ENCODE measurements at regions not wholly inside any gene's neighbourhood (a gene's known extent, or its start where the extent isn't known, plus 50 kb on each side); places are given as distances from the start of the nearest gene placed in this dataset.
"Not testable (repeated sequence)": the region's sequence is repeated elsewhere in the genome, so short reads cannot be mapped to it uniquely, and the experiment has no call there.

- not testable (repeated sequence) for H3K27me3 ChIP-seq (ENCODE audit: insufficient read depth, low read length); H3K9ac ChIP-seq (ENCODE audit: low read depth, low read length); H3K27ac ChIP-seq (ENCODE audit: low read depth, low read length); H3K4me1 ChIP-seq (ENCODE audit: insufficient read depth, low read length); H3K4me3 ChIP-seq (ENCODE audit: low read length); H3K36me3 ChIP-seq (ENCODE audit: insufficient read depth, low read length)
- H3K9me3 ChIP-seq (ENCODE audit: insufficient read depth, low read depth, low read length), result peaks cover 33% of the 10 kb centered on the region
- WGBS, result 86% methylated on average over 29 of the region's 29 CpGs
Observed at GRCh38 chr14:105741707-105742530, 215.5 kb downstream of the TMEM121 start.

GRCh38 chr14:105742531-105742848, 216.1 kb downstream of the TMEM121 start:
- Histone ChIP-seq H3K9me3 (ENCODE audit: insufficient read depth, low read depth, low read length) (peaks cover 33% of the 10 kb centered on the region), H3K4me1 (ENCODE audit: insufficient read depth, low read length) (no peaks in the 10 kb centered on the region), H3K27ac (ENCODE audit: low read depth, low read length) (no peak overlapping the region), H3K36me3 (ENCODE audit: insufficient read depth, low read length) (no peaks in the 10 kb centered on the region), H3K9ac (ENCODE audit: low read depth, low read length) (no peak overlapping the region), H3K4me3 (ENCODE audit: low read length) (no peak overlapping the region), H3K27me3 (ENCODE audit: insufficient read depth, low read length) (no peaks in the 10 kb centered on the region)
- 77% methylated on average over 7 of the region's 7 CpGs for WGBS

- 75% methylated on average over 19 of the region's 33 CpGs for WGBS
- not testable (repeated sequence) for H3K27ac ChIP-seq (ENCODE audit: low read depth, low read length)
Observed at GRCh38 chr14:105742904-105743701, 216.7 kb downstream of the TMEM121 start.

GRCh38 chr14:105744213-105744787, 217.9 kb downstream of the TMEM121 start:
- not testable (repeated sequence) for H3K27ac ChIP-seq (ENCODE audit: low read depth, low read length); H3K36me3 ChIP-seq (ENCODE audit: insufficient read depth, low read length); H3K9ac ChIP-seq (ENCODE audit: low read depth, low read length); H3K4me3 ChIP-seq (ENCODE audit: low read length); H3K4me1 ChIP-seq (ENCODE audit: insufficient read depth, low read length); H3K27me3 ChIP-seq (ENCODE audit: insufficient read depth, low read length)
- peaks cover 36% of the 10 kb centered on the region for H3K9me3 ChIP-seq (ENCODE audit: insufficient read depth, low read depth, low read length)
- 58% methylated on average over 10 of the region's 10 CpGs for WGBS

More at GRCh38 chr14:105742904-105743701, 216.7 kb downstream of the TMEM121 start:
- H3K27me3 ChIP-seq (ENCODE audit: insufficient read depth, low read length); H3K9ac ChIP-seq (ENCODE audit: low read depth, low read length); H3K4me1 ChIP-seq (ENCODE audit: insufficient read depth, low read length); H3K36me3 ChIP-seq (ENCODE audit: insufficient read depth, low read length); H3K4me3 ChIP-seq (ENCODE audit: low read length): not testable (repeated sequence)
- H3K9me3 ChIP-seq (ENCODE audit: insufficient read depth, low read depth, low read length), result peaks cover 34% of the 10 kb centered on the region

GRCh38 chr14:105745433-105746123, 219.2 kb downstream of the TMEM121 start:
- no peaks in the 10 kb centered on the region for H3K36me3 ChIP-seq (ENCODE audit: insufficient read depth, low read length)
- H3K4me3 ChIP-seq (ENCODE audit: low read length), result no peak overlapping the region
- H3K27me3 ChIP-seq (ENCODE audit: insufficient read depth, low read length), result no peaks in the 10 kb centered on the region
- no peak overlapping the region for H3K27ac ChIP-seq (ENCODE audit: low read depth, low read length)
- peaks cover 31% of the 10 kb centered on the region for H3K9me3 ChIP-seq (ENCODE audit: insufficient read depth, low read depth, low read length)
- H3K4me1 ChIP-seq (ENCODE audit: insufficient read depth, low read length), result no peaks in the 10 kb centered on the region
- H3K9ac ChIP-seq (ENCODE audit: low read depth, low read length), result no peak overlapping the region
- WGBS, result 45% methylated on average over 6 of the region's 6 CpGs

GRCh38 chr14:105746124-105746514, 219.7 kb downstream of the TMEM121 start:
- Histone ChIP-seq H3K4me3 (ENCODE audit: low read length) (no peak overlapping the region), H3K27me3 (ENCODE audit: insufficient read depth, low read length) (no peaks in the 10 kb centered on the region), H3K4me1 (ENCODE audit: insufficient read depth, low read length) (no peaks in the 10 kb centered on the region), H3K9me3 (ENCODE audit: insufficient read depth, low read depth, low read length) (peaks cover 33% of the 10 kb centered on the region), H3K36me3 (ENCODE audit: insufficient read depth, low read length) (no peaks in the 10 kb centered on the region), H3K9ac (ENCODE audit: low read depth, low read length) (no peak overlapping the region), H3K27ac (ENCODE audit: low read depth, low read length) (no peak overlapping the region)
- 80% methylated on average over 5 of the region's 5 CpGs for WGBS

GRCh38 chr14:105746800-105747502, 220.6 kb downstream of the TMEM121 start:
- WGBS, result 79% methylated on average over 16 of the region's 16 CpGs
- H3K9ac ChIP-seq (ENCODE audit: low read depth, low read length); H3K4me3 ChIP-seq (ENCODE audit: low read length): not testable (repeated sequence)

GRCh38 chr14:105747503-105748203, 221.3 kb downstream of the TMEM121 start:
- H3K9ac ChIP-seq (ENCODE audit: low read depth, low read length), result not testable (repeated sequence)

More at GRCh38 chr14:105746800-105747502, 220.6 kb downstream of the TMEM121 start:
- not testable (repeated sequence) for H3K27ac ChIP-seq (ENCODE audit: low read depth, low read length); H3K27me3 ChIP-seq (ENCODE audit: insufficient read depth, low read length); H3K4me1 ChIP-seq (ENCODE audit: insufficient read depth, low read length); H3K36me3 ChIP-seq (ENCODE audit: insufficient read depth, low read length)
- H3K9me3 ChIP-seq (ENCODE audit: insufficient read depth, low read depth, low read length), result peaks cover 33% of the 10 kb centered on the region

GRCh38 chr14:105748204-105748578, 221.8 kb downstream of the TMEM121 start:
- Histone ChIP-seq H3K4me3 (ENCODE audit: low read length) (no peak overlapping the region), H3K36me3 (ENCODE audit: insufficient read depth, low read length) (no peaks in the 10 kb centered on the region), H3K9ac (ENCODE audit: low read depth, low read length) (no peak overlapping the region), H3K27me3 (ENCODE audit: insufficient read depth, low read length) (no peaks in the 10 kb centered on the region), H3K9me3 (ENCODE audit: insufficient read depth, low read depth, low read length) (peaks cover 33% of the 10 kb centered on the region), H3K4me1 (ENCODE audit: insufficient read depth, low read length) (no peaks in the 10 kb centered on the region), H3K27ac (ENCODE audit: low read depth, low read length) (no peak overlapping the region)
- WGBS, result 62% methylated on average over 5 of the region's 5 CpGs

More at GRCh38 chr14:105747503-105748203, 221.3 kb downstream of the TMEM121 start:
- H3K27me3 ChIP-seq (ENCODE audit: insufficient read depth, low read length); H3K27ac ChIP-seq (ENCODE audit: low read depth, low read length); H3K36me3 ChIP-seq (ENCODE audit: insufficient read depth, low read length); H3K4me1 ChIP-seq (ENCODE audit: insufficient read depth, low read length); H3K4me3 ChIP-seq (ENCODE audit: low read length): not testable (repeated sequence)
- 88% methylated on average over 31 of the region's 31 CpGs for WGBS
- peaks cover 33% of the 10 kb centered on the region for H3K9me3 ChIP-seq (ENCODE audit: insufficient read depth, low read depth, low read length)

GRCh38 chr14:105748710-105749109, 222.3 kb downstream of the TMEM121 start:
- not testable (repeated sequence) for H3K27me3 ChIP-seq (ENCODE audit: insufficient read depth, low read length); H3K27ac ChIP-seq (ENCODE audit: low read depth, low read length); H3K4me1 ChIP-seq (ENCODE audit: insufficient read depth, low read length); H3K4me3 ChIP-seq (ENCODE audit: low read length); H3K36me3 ChIP-seq (ENCODE audit: insufficient read depth, low read length); H3K9ac ChIP-seq (ENCODE audit: low read depth, low read length)
- H3K9me3 ChIP-seq (ENCODE audit: insufficient read depth, low read depth, low read length), result peaks cover 37% of the 10 kb centered on the region
- 60% methylated on average over 6 of the region's 6 CpGs for WGBS

Data from HUES64 (cell line).